ENCODE measurements at regions not wholly inside any gene's neighbourhood (a gene's known extent, or its start where the extent isn't known, plus 50 kb on each side); places are given as distances from the start of the nearest gene placed in this dataset.

DNA sequence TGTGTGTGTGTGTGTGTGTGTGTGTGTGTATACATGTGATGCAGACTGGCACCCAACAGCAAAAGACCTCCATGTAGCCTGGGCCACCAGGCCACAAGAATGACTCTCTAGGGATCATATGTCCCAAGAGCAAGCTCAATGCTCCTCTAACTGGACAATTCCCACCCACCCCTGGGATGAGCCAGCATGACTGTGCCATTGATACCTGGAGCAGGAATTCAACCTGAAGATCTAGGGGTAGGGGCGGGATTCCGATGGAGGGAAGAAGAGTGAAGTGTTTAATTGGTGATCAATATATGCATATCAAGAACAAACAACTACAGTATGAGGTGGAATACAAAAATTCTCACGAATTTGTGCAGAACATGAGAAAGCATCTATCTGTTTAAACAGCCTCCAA is 136.2 kb downstream of the PSMG1 start:
- TF ChIP-seq, protein P1, sequence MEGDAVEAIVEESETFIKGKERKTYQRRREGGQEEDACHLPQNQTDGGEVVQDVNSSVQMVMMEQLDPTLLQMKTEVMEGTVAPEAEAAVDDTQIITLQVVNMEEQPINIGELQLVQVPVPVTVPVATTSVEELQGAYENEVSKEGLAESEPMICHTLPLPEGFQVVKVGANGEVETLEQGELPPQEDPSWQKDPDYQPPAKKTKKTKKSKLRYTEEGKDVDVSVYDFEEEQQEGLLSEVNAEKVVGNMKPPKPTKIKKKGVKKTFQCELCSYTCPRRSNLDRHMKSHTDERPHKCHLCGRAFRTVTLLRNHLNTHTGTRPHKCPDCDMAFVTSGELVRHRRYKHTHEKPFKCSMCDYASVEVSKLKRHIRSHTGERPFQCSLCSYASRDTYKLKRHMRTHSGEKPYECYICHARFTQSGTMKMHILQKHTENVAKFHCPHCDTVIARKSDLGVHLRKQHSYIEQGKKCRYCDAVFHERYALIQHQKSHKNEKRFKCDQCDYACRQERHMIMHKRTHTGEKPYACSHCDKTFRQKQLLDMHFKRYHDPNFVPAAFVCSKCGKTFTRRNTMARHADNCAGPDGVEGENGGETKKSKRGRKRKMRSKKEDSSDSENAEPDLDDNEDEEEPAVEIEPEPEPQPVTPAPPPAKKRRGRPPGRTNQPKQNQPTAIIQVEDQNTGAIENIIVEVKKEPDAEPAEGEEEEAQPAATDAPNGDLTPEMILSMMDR (IDR thresholded peaks at IDR 0.05; ENCODE audit: insufficient read depth, low read length), result no peak
- TF ChIP-seq, protein P2, sequence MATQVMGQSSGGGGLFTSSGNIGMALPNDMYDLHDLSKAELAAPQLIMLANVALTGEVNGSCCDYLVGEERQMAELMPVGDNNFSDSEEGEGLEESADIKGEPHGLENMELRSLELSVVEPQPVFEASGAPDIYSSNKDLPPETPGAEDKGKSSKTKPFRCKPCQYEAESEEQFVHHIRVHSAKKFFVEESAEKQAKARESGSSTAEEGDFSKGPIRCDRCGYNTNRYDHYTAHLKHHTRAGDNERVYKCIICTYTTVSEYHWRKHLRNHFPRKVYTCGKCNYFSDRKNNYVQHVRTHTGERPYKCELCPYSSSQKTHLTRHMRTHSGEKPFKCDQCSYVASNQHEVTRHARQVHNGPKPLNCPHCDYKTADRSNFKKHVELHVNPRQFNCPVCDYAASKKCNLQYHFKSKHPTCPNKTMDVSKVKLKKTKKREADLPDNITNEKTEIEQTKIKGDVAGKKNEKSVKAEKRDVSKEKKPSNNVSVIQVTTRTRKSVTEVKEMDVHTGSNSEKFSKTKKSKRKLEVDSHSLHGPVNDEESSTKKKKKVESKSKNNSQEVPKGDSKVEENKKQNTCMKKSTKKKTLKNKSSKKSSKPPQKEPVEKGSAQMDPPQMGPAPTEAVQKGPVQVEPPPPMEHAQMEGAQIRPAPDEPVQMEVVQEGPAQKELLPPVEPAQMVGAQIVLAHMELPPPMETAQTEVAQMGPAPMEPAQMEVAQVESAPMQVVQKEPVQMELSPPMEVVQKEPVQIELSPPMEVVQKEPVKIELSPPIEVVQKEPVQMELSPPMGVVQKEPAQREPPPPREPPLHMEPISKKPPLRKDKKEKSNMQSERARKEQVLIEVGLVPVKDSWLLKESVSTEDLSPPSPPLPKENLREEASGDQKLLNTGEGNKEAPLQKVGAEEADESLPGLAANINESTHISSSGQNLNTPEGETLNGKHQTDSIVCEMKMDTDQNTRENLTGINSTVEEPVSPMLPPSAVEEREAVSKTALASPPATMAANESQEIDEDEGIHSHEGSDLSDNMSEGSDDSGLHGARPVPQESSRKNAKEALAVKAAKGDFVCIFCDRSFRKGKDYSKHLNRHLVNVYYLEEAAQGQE (IDR thresholded peaks at IDR 0.05; ENCODE audit: insufficient replicate concordance, low read depth), result no peak
- TF ChIP-seq POLR2AphosphoS5 (IDR thresholded peaks at IDR 0.05; ENCODE audit: low read depth), result no peak

Data from HL-60 (cell line).